Neuron (in vitro differentiated cells): ENCODE measurements at regions not wholly inside any gene's neighbourhood (a gene's known extent, or its start where the extent isn't known, plus 50 kb on each side); places are given as distances from the start of the nearest gene placed in this dataset.

ENCODE experiments used
- H2AFZ ChIP-seq: one replicate; pipeline ENCODE4 v1.6.1; 2013; ENCODE audit warnings: low read depth, mild to moderate bottlenecking, inconsistent platforms, low read length, moderate library complexity
- H3K27me3 ChIP-seq: one replicate; pipeline ENCODE4 v1.6.1; 2013; ENCODE audit warnings: low read length; ENCODE audit not compliant: insufficient read depth
- H3K36me3 ChIP-seq: one replicate; pipeline ENCODE4 v1.6.1; 2013; ENCODE audit warnings: low read length; ENCODE audit not compliant: insufficient read depth
- H3K4me1 ChIP-seq: one replicate; pipeline ENCODE4 v1.6.1; 2013; ENCODE audit warnings: low read length; ENCODE audit not compliant: insufficient read depth
- H3K4me3 ChIP-seq: 2 replicates; pipeline ENCODE4 v1.5.1; 2013; ENCODE audit warnings: mild to moderate bottlenecking, low read length, moderate library complexity
- H3K9me3 ChIP-seq: one replicate; pipeline ENCODE4 v1.6.1; 2013; ENCODE audit warnings: low read length

GRCh38 chr2:144875290-144875969 lies 355.5 kb upstream of the ZEB2 start:
- peaks cover 2% of the 10 kb centered on the region for H3K4me1 ChIP-seq
- no peaks in the 10 kb centered on the region for H3K27me3 ChIP-seq
- no peak overlapping the region for H2AFZ ChIP-seq
- no peaks in the 10 kb centered on the region for H3K9me3 ChIP-seq
- H3K36me3 ChIP-seq, result no peaks in the 10 kb centered on the region
- no peak overlapping the region for H3K4me3 ChIP-seq

- H3K4me1 ChIP-seq, result no peaks in the 10 kb centered on the region
- H3K4me3 ChIP-seq, result no peak overlapping the region
- H3K9me3 ChIP-seq, result no peaks in the 10 kb centered on the region
- no peak overlapping the region for H2AFZ ChIP-seq
- H3K36me3 ChIP-seq, result no peaks in the 10 kb centered on the region
- H3K27me3 ChIP-seq, result no peaks in the 10 kb centered on the region
Observed at GRCh38 chr2:144865670-144866069, 345.8 kb upstream of the ZEB2 start.

DNA sequence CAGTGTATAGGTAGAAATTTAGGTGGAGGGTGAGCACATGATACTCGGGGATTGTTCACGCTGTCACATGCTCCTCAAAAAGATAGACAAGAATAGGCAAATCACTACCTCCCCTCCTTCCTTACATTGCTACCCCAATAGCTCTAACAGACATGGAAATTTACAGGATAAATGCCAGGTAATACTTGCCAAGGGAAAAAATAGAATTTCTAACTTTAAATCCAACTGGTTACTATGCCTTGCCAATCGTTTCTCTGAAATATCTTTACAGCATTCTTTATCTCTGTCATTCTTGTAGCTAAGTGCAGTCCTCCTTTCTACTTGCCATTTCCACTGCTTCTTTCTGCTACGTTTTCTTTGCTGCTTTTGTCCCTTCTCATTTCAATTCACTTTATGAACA lies 339.8 kb upstream of the ZEB2 start:
- H3K36me3 ChIP-seq, result no peaks in the 10 kb centered on the region
- H3K4me3 ChIP-seq, result no peak overlapping the region
- H3K4me1 ChIP-seq, result no peaks in the 10 kb centered on the region
- H2AFZ ChIP-seq, result no peak overlapping the region
- H3K27me3 ChIP-seq, result no peaks in the 10 kb centered on the region
- peaks cover 2% of the 10 kb centered on the region for H3K9me3 ChIP-seq

DNA sequence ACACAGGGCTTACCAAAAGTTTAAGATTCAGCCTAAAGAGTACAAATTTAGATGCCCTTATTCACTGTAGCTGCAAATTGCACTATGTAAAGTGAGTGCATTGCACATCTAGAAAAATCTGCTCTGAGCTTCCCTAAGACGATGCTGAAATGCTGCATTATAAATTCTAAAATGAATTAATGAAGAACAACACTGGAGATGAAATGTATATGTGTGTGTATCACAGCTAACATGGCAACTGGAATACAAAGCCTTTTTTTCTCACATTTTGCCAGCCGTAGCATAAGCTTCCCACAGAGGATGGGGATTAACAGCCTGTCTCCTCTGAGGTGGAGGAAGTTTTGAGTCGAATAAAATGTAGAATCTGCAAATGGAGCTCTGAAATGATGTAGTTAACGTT lies 338.3 kb upstream of the ZEB2 start:
- Histone ChIP-seq H3K4me3 (no peak overlapping the region), H3K9me3 (peaks cover 2% of the 10 kb centered on the region), H3K36me3 (no peaks in the 10 kb centered on the region)

DNA sequence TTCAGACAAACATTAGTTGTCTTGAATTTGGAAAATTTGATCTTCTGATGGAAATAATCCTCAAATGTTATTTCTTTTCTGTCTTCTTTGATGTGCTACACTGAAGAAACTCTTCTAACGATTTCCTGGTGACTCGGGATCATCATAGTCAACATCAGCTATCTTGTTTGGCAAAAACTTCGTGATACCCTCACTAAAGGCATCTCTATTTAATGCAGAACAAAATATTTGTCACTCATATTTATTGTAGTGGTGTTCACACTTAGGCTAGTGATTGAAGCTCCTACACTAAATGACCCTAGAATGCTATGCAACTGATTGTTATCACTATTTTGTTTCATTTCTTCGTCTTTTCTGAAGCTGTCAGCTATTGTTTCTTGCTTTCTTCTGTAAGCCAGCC lies 334.7 kb upstream of the ZEB2 start:
- no peaks in the 10 kb centered on the region for H3K4me1 ChIP-seq
- H3K4me3 ChIP-seq, result no peak overlapping the region
- no peak overlapping the region for H2AFZ ChIP-seq
- no peaks in the 10 kb centered on the region for H3K36me3 ChIP-seq
- H3K27me3 ChIP-seq, result no peaks in the 10 kb centered on the region
- peaks cover 2% of the 10 kb centered on the region for H3K9me3 ChIP-seq

More for the DNA sequence above, 338.3 kb upstream of the ZEB2 start:
- Histone ChIP-seq H3K4me1 (no peaks in the 10 kb centered on the region), H2AFZ (no peak overlapping the region), H3K27me3 (no peaks in the 10 kb centered on the region)

DNA sequence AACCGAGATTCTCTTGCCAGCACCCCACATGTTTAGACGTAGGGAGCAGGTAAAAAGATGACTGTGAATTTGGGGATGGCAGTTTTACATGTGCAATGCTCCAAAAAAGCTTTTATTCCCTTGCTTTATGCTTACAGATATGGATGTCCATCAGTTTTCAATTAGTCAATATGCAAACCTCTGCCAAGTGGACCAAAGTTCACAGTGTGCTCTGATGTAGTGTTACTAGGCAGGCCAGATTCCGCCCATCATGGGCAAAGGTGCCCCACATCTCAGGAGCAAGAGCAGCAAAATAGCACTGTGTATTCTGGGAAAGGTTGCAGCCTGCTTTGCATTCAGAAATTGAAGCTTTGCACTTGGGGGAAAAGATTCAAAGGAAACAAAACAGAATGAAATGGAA lies 329.7 kb upstream of the ZEB2 start:
- Histone ChIP-seq H3K4me3 (no peak overlapping the region), H2AFZ (no peak overlapping the region), H3K27me3 (no peaks in the 10 kb centered on the region), H3K36me3 (no peaks in the 10 kb centered on the region), H3K4me1 (no peaks in the 10 kb centered on the region), H3K9me3 (no peaks in the 10 kb centered on the region)

DNA sequence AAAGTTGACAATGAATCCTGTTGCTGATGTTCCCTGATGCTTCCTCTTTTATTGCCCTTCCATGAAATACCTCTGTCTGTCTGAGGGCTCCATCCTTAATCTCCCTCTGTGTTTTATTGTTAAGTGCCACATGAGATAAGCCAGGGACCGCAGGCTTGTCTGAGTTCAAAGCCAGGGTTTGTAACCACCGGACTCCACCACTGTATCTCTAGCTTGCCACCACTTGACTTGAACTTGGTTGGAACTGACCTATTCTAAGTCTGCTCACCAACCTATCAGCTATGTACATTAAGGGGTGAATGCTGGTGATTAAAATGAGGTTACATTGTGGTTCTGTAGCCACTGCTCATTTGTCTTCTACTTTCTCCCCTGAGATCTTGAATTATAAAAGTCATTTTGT lies 328.5 kb upstream of the ZEB2 start:
- H3K9me3 ChIP-seq, result no peaks in the 10 kb centered on the region
- H3K4me1 ChIP-seq, result no peaks in the 10 kb centered on the region
- no peak overlapping the region for H2AFZ ChIP-seq
- H3K27me3 ChIP-seq, result no peaks in the 10 kb centered on the region
- H3K4me3 ChIP-seq, result no peak overlapping the region
- H3K36me3 ChIP-seq, result no peaks in the 10 kb centered on the region

GRCh38 chr2:144847347-144848080 lies 327.6 kb upstream of the ZEB2 start:
- Histone ChIP-seq H3K4me1 (no peaks in the 10 kb centered on the region), H3K36me3 (no peaks in the 10 kb centered on the region), H3K27me3 (no peaks in the 10 kb centered on the region), H2AFZ (no peak overlapping the region), H3K9me3 (no peaks in the 10 kb centered on the region), H3K4me3 (no peak overlapping the region)

- Histone ChIP-seq H3K9me3 (no peaks in the 10 kb centered on the region), H3K36me3 (no peaks in the 10 kb centered on the region), H2AFZ (no peak overlapping the region), H3K4me1 (peaks cover 8% of the 10 kb centered on the region), H3K27me3 (no peaks in the 10 kb centered on the region), H3K4me3 (no peak overlapping the region)
Observed at GRCh38 chr2:144836635-144837350, 316.9 kb upstream of the ZEB2 start.

- H2AFZ ChIP-seq, result no peak overlapping the region
- H3K4me1 ChIP-seq, result peaks cover 8% of the 10 kb centered on the region
- H3K27me3 ChIP-seq, result no peaks in the 10 kb centered on the region
- H3K4me3 ChIP-seq, result no peak overlapping the region
- H3K9me3 ChIP-seq, result no peaks in the 10 kb centered on the region
- H3K36me3 ChIP-seq, result no peaks in the 10 kb centered on the region
Observed at GRCh38 chr2:144835634-144836350, 315.9 kb upstream of the ZEB2 start.

DNA sequence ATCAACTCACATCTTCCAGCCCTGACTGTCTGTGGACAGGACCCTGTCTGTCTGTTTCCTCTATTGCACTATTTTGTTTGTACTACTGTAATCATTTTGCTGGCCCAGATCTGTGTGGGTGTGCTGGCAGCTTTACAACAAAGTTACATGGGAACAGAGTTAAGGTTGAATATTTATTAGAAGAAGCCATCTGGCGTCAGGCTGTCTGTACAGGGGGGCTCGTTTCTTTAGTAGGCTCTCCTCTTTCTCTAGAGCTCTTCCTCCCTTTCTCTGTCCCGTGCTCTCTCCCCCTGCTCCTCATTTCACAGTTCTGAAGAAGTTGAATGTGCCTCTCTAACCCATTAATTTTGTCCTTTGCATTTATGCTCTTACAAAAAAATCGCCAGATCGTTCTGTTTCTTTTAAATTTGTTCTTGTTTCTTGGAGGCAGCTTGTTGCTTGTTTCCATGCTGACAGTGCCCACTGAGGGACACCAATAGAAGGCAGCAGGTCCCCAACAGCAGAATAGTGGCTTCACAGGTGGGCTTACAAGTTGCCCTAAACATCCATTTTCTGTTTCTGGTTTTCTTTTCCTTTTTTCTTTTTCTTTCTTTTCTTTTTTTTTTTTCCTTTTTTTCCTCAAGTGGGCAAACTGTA lies 315.2 kb upstream of the ZEB2 start:
- Histone ChIP-seq H3K4me1 (peaks cover 8% of the 10 kb centered on the region), H3K9me3 (no peaks in the 10 kb centered on the region), H3K36me3 (no peaks in the 10 kb centered on the region), H3K4me3 (no peak overlapping the region), H3K27me3 (no peaks in the 10 kb centered on the region), H2AFZ (peak overlapping the region; percentile 12)

- Histone ChIP-seq H3K27me3 (no peaks in the 10 kb centered on the region), H3K9me3 (no peaks in the 10 kb centered on the region), H2AFZ (peak overlapping the region; percentile 12), H3K4me1 (peaks cover 8% of the 10 kb centered on the region), H3K36me3 (no peaks in the 10 kb centered on the region), H3K4me3 (no peak overlapping the region)
Observed at GRCh38 chr2:144834363-144834762, 314.4 kb upstream of the ZEB2 start.
